MM.1S (cell line): ENCODE measurements at regions not wholly inside any gene's neighbourhood (a gene's known extent, or its start where the extent isn't known, plus 50 kb on each side); places are given as distances from the start of the nearest gene placed in this dataset.

ENCODE experiments used
- DNase-seq: peaks from one replicate; pipeline ENCODE4 v3.0.0-alpha.2; 2015
- H2AFZ ChIP-seq: fragments of 300-600 bp; sonication (generic); 2 replicates; pipeline ENCODE4 v1.6.0; 2016; ENCODE audit warnings: antibody characterized with exemption, low read length
- H3F3A ChIP-seq: fragments of 300-600 bp; sonication (generic); 2 replicates; pipeline ENCODE4 v1.6.1; 2016; ENCODE audit warnings: mild to moderate bottlenecking, antibody characterized with exemption, low read length, moderate library complexity, mixed read lengths; ENCODE audit not compliant: insufficient read depth
- H3K27ac ChIP-seq: fragments of 300-600 bp; sonication (generic); 2 replicates; pipeline ENCODE4 v1.5.1; 2016; ENCODE audit warnings: mild to moderate bottlenecking, low read length
- H3K27me3 ChIP-seq: fragments of 300-600 bp; sonication (generic); replicated peaks from 2 replicates; pipeline ENCODE4 v1.6.0; 2016; ENCODE audit warnings: low read length; ENCODE audit not compliant: insufficient read depth
- H3K36me3 ChIP-seq: fragments of 300-600 bp; sonication (generic); replicated peaks from 2 replicates; pipeline ENCODE4 v1.6.1; 2016; ENCODE audit warnings: mild to moderate bottlenecking, low read length, mixed read lengths; ENCODE audit not compliant: insufficient read depth
- H3K4me1 ChIP-seq: fragments of 300-600 bp; sonication (generic); 2 replicates; pipeline ENCODE4 v1.6.1; 2016; ENCODE audit warnings: low read length, mixed read lengths
- H3K4me2 ChIP-seq: fragments of 300-600 bp; sonication (generic); 2 replicates; pipeline ENCODE4 v1.6.0; 2016; ENCODE audit warnings: low read depth, low read length
- H3K4me3 ChIP-seq: fragments of 300-600 bp; sonication (generic); 2 replicates; pipeline ENCODE4 v1.5.1; 2016; ENCODE audit warnings: low read length, mixed read lengths
- H3K79me2 ChIP-seq: fragments of 300-600 bp; sonication (generic); 2 replicates; pipeline ENCODE4 v1.6.1; 2016; ENCODE audit warnings: mixed run types, low read length, mixed read lengths
- H3K9ac ChIP-seq: fragments of 300-600 bp; sonication (generic); 2 replicates; pipeline ENCODE4 v1.6.1; 2016; ENCODE audit warnings: low read length, mixed read lengths
- H3K9me2 ChIP-seq: fragments of 300-600 bp; sonication (generic); replicated peaks from 2 replicates; pipeline ENCODE4 v1.6.1; 2016; ENCODE audit warnings: mild to moderate bottlenecking, low read length, mixed read lengths; ENCODE audit not compliant: insufficient read depth
- H3K9me3 ChIP-seq: fragments of 300-600 bp; sonication (generic); replicated peaks from 2 replicates; pipeline ENCODE4 v1.6.1; 2016; ENCODE audit warnings: mild to moderate bottlenecking, low read length, mixed read lengths; ENCODE audit not compliant: insufficient read depth
- H4K20me1 ChIP-seq: fragments of 300-600 bp; sonication (generic); 2 replicates; pipeline ENCODE4 v1.6.1; 2016; ENCODE audit warnings: mild to moderate bottlenecking, low read length, moderate library complexity, mixed read lengths; ENCODE audit not compliant: insufficient read depth
- CTCF ChIP-seq: fragments of 300-600 bp; sonication (generic); IDR thresholded peaks from 2 replicates; pipeline ENCODE4 v1.5.1; 2016; ENCODE audit warnings: antibody characterized with exemption, low read length, mixed read lengths
- EZH2 ChIP-seq: fragments of 300-600 bp; sonication (generic); optimal IDR thresholded peaks from 2 replicates; pipeline ENCODE3; 2017; ENCODE audit warnings: low read depth, mild to moderate bottlenecking, antibody characterized with exemption, low read length, mixed read lengths
- EZH2phosphoT487 ChIP-seq: fragments of 300-600 bp; sonication (generic); IDR thresholded peaks from 2 replicates; pipeline ENCODE4 v1.6.1; 2018; ENCODE audit warnings: antibody characterized with exemption, low read length

GRCh38 chr6:9554806-9555205, 860.1 kb downstream of the TFAP2A start:
- no peak overlapping the region for H3K9ac ChIP-seq
- TF ChIP-seq EZH2, result no peak
- no peak for TF ChIP-seq EZH2phosphoT487
- no peaks in the 10 kb centered on the region for H3K79me2 ChIP-seq
- H3K36me3 ChIP-seq, result no peaks in the 10 kb centered on the region
- H3K4me3 ChIP-seq, result no peak overlapping the region
- H3K4me1 ChIP-seq, result no peaks in the 10 kb centered on the region
- H3K9me3 ChIP-seq, result no peaks in the 10 kb centered on the region
- H3K27me3 ChIP-seq, result no peaks in the 10 kb centered on the region
- no peak overlapping the region for H2AFZ ChIP-seq
- no peaks in the 10 kb centered on the region for H4K20me1 ChIP-seq
- DNase-seq, result no peak
- H3F3A ChIP-seq, result no peaks in the 10 kb centered on the region
- H3K4me2 ChIP-seq, result no peak overlapping the region
- H3K9me2 ChIP-seq, result no peaks in the 10 kb centered on the region
- H3K27ac ChIP-seq, result no peak overlapping the region

- TF ChIP-seq EZH2phosphoT487, result no peak
- TF ChIP-seq EZH2, result no peak
- TF ChIP-seq CTCF, result no peak
- Histone ChIP-seq H3K4me1 (no peaks in the 10 kb centered on the region), H3K79me2 (no peaks in the 10 kb centered on the region), H3K9ac (no peak overlapping the region), H3K4me3 (no peak overlapping the region), H4K20me1 (no peaks in the 10 kb centered on the region), H2AFZ (no peak overlapping the region), H3K9me3 (no peaks in the 10 kb centered on the region), H3K36me3 (no peaks in the 10 kb centered on the region), H3K27me3 (no peaks in the 10 kb centered on the region), H3K4me2 (no peak overlapping the region), H3K27ac (no peak overlapping the region), H3K9me2 (no peaks in the 10 kb centered on the region), H3F3A (no peaks in the 10 kb centered on the region)
- no peak for DNase-seq
Observed at GRCh38 chr6:9554323-9554722, 860.6 kb downstream of the TFAP2A start.

GRCh38 chr6:9553002-9553401, 861.9 kb downstream of the TFAP2A start:
- H3K9me3 ChIP-seq, result no peaks in the 10 kb centered on the region
- no peaks in the 10 kb centered on the region for H3K9me2 ChIP-seq
- H3K79me2 ChIP-seq, result no peaks in the 10 kb centered on the region
- no peaks in the 10 kb centered on the region for H3K4me1 ChIP-seq
- no peaks in the 10 kb centered on the region for H4K20me1 ChIP-seq
- H2AFZ ChIP-seq, result no peak overlapping the region
- no peak for DNase-seq
- H3K4me3 ChIP-seq, result no peak overlapping the region
- H3K9ac ChIP-seq, result no peak overlapping the region
- no peaks in the 10 kb centered on the region for H3K27me3 ChIP-seq
- TF ChIP-seq EZH2 (no peak), EZH2phosphoT487 (no peak), CTCF (no peak)
- no peak overlapping the region for H3K4me2 ChIP-seq
- H3F3A ChIP-seq, result no peaks in the 10 kb centered on the region
- H3K36me3 ChIP-seq, result no peaks in the 10 kb centered on the region
- H3K27ac ChIP-seq, result no peak overlapping the region

DNA sequence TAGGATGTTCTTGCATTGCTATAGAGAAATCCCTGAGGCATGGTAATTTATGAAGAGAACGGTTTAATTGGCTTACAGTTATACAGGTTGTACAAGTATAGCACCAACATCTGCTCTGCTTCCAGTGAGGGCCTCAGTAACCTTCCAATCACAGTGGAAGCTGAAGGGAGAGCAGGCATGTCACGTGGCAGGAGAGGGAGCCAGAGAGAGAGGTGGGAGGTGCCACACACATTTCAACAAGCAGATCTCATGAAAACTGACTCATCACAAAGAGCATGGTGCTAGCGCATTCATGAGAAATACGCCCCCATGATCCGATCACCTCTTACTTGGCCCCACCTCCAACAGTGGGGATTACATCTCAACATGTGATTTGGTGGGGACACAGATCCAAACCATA, 871.2 kb downstream of the TFAP2A start:
- Histone ChIP-seq H3K27ac (no peak overlapping the region), H3K9ac (no peak overlapping the region), H3K79me2 (no peaks in the 10 kb centered on the region), H4K20me1 (no peaks in the 10 kb centered on the region), H3K9me2 (no peaks in the 10 kb centered on the region), H2AFZ (no peak overlapping the region), H3K4me2 (no peak overlapping the region), H3K36me3 (no peaks in the 10 kb centered on the region), H3K9me3 (no peaks in the 10 kb centered on the region), H3K4me1 (no peaks in the 10 kb centered on the region), H3K4me3 (no peak overlapping the region), H3K27me3 (no peaks in the 10 kb centered on the region), H3F3A (no peaks in the 10 kb centered on the region)
- no peak for TF ChIP-seq EZH2
- TF ChIP-seq CTCF, result no peak
- no peak for TF ChIP-seq EZH2phosphoT487
- DNase-seq, result no peak
